Psoas muscle (tissue), 7 donors: ENCODE measurements at regions not wholly inside any gene's neighbourhood (a gene's known extent, or its start where the extent isn't known, plus 50 kb on each side); places are given as distances from the start of the nearest gene placed in this dataset.

Experiments used
- ATAC-seq, 4 donors: fragments of 200-7000 bp; cut with Tn5 transposase; one replicate each; pipeline ENCODE4 v1.9.1; 2020; ENCODE audit warnings: moderate library complexity in 3 of 4, mild to moderate bottlenecking in 2 of 4
- DNase-seq, 2 donors: peaks; one replicate each; pipeline ENCODE4 v3.0.0-alpha.2; 2020
- H3K27ac ChIP-seq: fragments of 200-600 bp; one replicate; pipeline ENCODE4 v1.8.0; 2022
- H3K27me3 ChIP-seq, 3 donors: fragments of 200-600 bp in 1 of 3; one replicate each; pipeline versions ENCODE4 v1.6.1 to v1.8.0; 2013 to 2022; ENCODE audit warnings: low read length in 2 of 3, mild to moderate bottlenecking in 2 of 3, moderate library complexity in 1 of 3; ENCODE audit not compliant: insufficient read depth in 3 of 3
- H3K36me3 ChIP-seq, 2 donors: fragments of 200-600 bp in 1 of 2; one replicate each; pipeline versions ENCODE4 v1.6.1 to v1.8.0; 2013 to 2022; ENCODE audit warnings: low read depth in 1 of 2, mild to moderate bottlenecking in 1 of 2, moderate library complexity in 1 of 2; ENCODE audit not compliant: insufficient read depth in 1 of 2
- H3K4me1 ChIP-seq: fragments of 200-600 bp; one replicate; pipeline ENCODE4 v1.8.0; 2022
- H3K4me3 ChIP-seq: fragments of 200-600 bp; one replicate; pipeline ENCODE4 v1.8.0; 2022; ENCODE audit warnings: mild to moderate bottlenecking
- H3K9me3 ChIP-seq: fragments of 200-600 bp; one replicate; pipeline ENCODE4 v1.8.0; 2022
- WGBS, 3 donors: extraction: QIAGEN DNeasy Blood & Tissue Kit; methylation state at CpG; one replicate each; pipeline versions ENCODE4 v1.1.6 to v1.1.7; 2013; 5-methylcytosine and 5-hydroxymethylcytosine counted together
- intact Hi-C, 2 donors: fragments of 100-400 bp; cut with DNase I; formaldehyde crosslinking; loops; one replicate each; pipeline versions ENCODE4 v1.11.0 to v1.14.2; 2022
- TF ChIP-seq, protein P1 (sequence below): fragments of 200-600 bp; IDR thresholded peaks from one replicate; pipeline ENCODE4 v1.8.0; 2022; ENCODE audit warnings: antibody characterized with exemption
- donor health status: healthy with polysubstance abuse.
- donor health status: DM: no; HTN: no; CAD: no; lungs with moderate emphysema.
- donor health status: Bipolar disorder and iron deficiency.
- donor health status: healthy.
- donor health status: DM: yes; HTN: yes; CAD: no.
- donor health status: DM: no; HTN: no; CAD: no.
- donor health status: DM: yes; HTN: yes; CAD: no.

DNA sequence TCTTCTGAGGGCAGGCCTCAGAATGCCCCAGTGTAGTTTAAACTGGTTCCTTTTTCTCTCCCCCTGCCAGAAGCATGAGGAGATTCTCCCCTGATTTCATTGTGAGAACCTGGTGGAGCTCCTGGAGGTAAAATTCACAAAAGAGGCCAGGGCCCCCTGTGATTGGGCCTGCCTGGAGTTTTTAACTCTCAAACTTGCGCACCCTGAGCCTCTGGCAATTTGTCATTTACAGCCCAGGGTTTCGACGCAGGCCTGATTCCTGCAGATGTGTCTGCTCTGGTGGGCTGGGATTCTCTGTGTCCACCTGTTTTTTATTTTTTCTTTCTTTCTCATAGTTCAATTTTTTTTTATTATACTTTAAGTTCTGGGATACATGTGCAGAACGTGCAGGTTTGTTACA lies 157.9 kb downstream of the ASB1 start:
- Histone ChIP-seq H3K27me3 (no peaks in the 10 kb centered on the region), H3K4me3 (no peak overlapping the region), H3K27ac (no peak overlapping the region), H3K36me3 (no peaks in the 10 kb centered on the region), H3K4me1 (no peaks in the 10 kb centered on the region), H3K9me3 (no peaks in the 10 kb centered on the region)
- ATAC-seq (no peak), DNase-seq (no peak)
- 88 to 94% (median 93%) methylated on average over 4 of the region's 4 CpGs for WGBS, 3 donors
- TF ChIP-seq, protein P1, sequence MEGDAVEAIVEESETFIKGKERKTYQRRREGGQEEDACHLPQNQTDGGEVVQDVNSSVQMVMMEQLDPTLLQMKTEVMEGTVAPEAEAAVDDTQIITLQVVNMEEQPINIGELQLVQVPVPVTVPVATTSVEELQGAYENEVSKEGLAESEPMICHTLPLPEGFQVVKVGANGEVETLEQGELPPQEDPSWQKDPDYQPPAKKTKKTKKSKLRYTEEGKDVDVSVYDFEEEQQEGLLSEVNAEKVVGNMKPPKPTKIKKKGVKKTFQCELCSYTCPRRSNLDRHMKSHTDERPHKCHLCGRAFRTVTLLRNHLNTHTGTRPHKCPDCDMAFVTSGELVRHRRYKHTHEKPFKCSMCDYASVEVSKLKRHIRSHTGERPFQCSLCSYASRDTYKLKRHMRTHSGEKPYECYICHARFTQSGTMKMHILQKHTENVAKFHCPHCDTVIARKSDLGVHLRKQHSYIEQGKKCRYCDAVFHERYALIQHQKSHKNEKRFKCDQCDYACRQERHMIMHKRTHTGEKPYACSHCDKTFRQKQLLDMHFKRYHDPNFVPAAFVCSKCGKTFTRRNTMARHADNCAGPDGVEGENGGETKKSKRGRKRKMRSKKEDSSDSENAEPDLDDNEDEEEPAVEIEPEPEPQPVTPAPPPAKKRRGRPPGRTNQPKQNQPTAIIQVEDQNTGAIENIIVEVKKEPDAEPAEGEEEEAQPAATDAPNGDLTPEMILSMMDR = no peak
- intact Hi-C loops = no loop called here

GRCh38 chr2:238585836-238586821 lies 159.4 kb downstream of the ASB1 start:
- ATAC-seq = no peak
- Histone ChIP-seq H3K4me1 (no peaks in the 10 kb centered on the region), H3K9me3 (no peaks in the 10 kb centered on the region), H3K4me3 (no peak overlapping the region), H3K27me3 (no peaks in the 10 kb centered on the region), H3K36me3 (no peaks in the 10 kb centered on the region), H3K27ac (no peak overlapping the region)
- TF ChIP-seq, protein P1 = no peak
- no peak for DNase-seq
- WGBS, 3 donors = 54 to 62% (median 54%) methylated on average over 34 of the region's 34 CpGs
- intact Hi-C loops = no loop called here

DNA sequence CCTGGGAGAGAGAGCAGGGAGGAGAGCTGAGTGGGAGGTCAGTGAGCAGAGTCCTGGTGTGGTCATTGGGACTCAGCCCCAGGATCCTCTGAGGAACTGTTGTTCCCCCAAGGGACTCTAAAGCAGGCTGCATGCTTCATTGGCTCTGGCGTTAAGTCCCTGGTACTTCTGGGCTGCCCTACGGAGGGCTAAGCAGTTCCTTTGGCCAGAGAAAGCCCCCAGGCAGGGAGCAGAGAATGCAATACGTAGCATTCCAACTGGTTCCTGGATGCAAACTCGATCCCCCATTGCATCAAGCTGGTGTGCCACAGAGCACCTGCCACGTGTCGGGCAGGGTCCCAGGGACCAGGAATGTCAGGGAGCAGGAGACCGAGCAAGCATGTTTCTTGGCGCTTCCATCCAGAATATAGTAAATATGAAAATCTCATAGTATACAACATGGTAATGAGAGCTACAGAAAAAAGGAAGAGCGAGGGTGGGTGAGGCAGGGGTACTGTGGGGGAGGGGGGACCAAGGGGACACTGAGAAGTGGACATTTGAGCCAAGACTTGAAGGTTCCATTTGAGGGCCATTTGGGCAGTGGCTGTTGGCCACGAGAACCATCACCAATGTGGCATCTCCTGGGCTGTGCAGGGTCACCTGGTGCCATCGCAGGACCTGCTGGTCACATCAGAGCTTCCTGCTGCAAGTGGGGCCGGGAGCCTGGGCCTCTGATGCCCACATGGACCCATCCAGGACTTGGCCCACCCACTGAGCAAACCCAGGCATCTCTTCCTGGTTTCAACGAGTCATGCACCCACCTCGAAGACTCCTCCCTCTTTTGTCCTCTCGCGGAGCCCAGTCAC lies 160.4 kb downstream of the ASB1 start:
- H3K36me3 ChIP-seq = no peaks in the 10 kb centered on the region
- H3K27me3 ChIP-seq = no peaks in the 10 kb centered on the region
- WGBS, 3 donors = 74 to 81% (median 77%) methylated on average over 16 of the region's 16 CpGs
- no peaks in the 10 kb centered on the region for H3K9me3 ChIP-seq
- H3K4me1 ChIP-seq = no peaks in the 10 kb centered on the region
- no peak for DNase-seq
- intact Hi-C loops = no loop called here
- H3K4me3 ChIP-seq = no peak overlapping the region
- no peak for ATAC-seq
- TF ChIP-seq, protein P1 = no peak
- H3K27ac ChIP-seq = no peak overlapping the region

GRCh38 chr2:238587776-238588660 lies 161.3 kb downstream of the ASB1 start:
- Histone ChIP-seq H3K4me3 (no peak overlapping the region), H3K9me3 (no peaks in the 10 kb centered on the region), H3K27me3 (no peaks in the 10 kb centered on the region), H3K36me3 (no peaks in the 10 kb centered on the region), H3K27ac (no peak overlapping the region), H3K4me1 (no peaks in the 10 kb centered on the region)
- ATAC-seq (no peak), DNase-seq (no peak)
- intact Hi-C loops = no loop called here
- TF ChIP-seq, protein P1 = no peak
- WGBS, 3 donors = 86 to 99% (median 97%) methylated on average over 12 of the region's 12 CpGs
